Heart left ventricle (tissue), 16 donors: ENCODE measurements at regions not wholly inside any gene's neighbourhood (a gene's known extent, or its start where the extent isn't known, plus 50 kb on each side); places are given as distances from the start of the nearest gene placed in this dataset.

Experiments
- ATAC-seq, 4 donors: fragments of 200-7000 bp; cut with Tn5 transposase; one replicate each; pipeline ENCODE4 v1.9.1; 2020 to 2022; ENCODE audit warnings: moderate library complexity in 4 of 4, mild to moderate bottlenecking in 3 of 4, moderate number of reproducible peaks in 1 of 4
- DNase-seq, 5 donors: peaks; one replicate each; pipeline ENCODE4 v3.0.0-alpha.2; 2020
- H3K27ac ChIP-seq, 12 donors: fragments of 200-600 bp; sonication (generic) in 4 of 12; one replicate each; pipeline versions ENCODE4 v1.5.0 to v1.8.0; 2016 to 2022; ENCODE audit warnings: mild to moderate bottlenecking in 2 of 12
- H3K27me3 ChIP-seq, 9 donors: fragments of 200-600 bp; sonication (generic) in 2 of 9; one replicate each; pipeline versions ENCODE4 v1.5.1 to v1.8.0; 2016 to 2022; ENCODE audit warnings: mild to moderate bottlenecking in 3 of 9
- H3K36me3 ChIP-seq, 9 donors: fragments of 200-600 bp; sonication (generic) in 2 of 9; one replicate each; pipeline versions ENCODE4 v1.5.0 to v1.8.0; 2018 to 2022; ENCODE audit warnings: mild to moderate bottlenecking in 2 of 9
- H3K4me1 ChIP-seq, 12 donors: fragments of 200-600 bp; sonication (generic) in 4 of 12; one replicate each; pipeline versions ENCODE4 v1.5.0 to v1.8.0; 2016 to 2022; ENCODE audit warnings: mild to moderate bottlenecking in 3 of 12
- H3K4me3 ChIP-seq, 12 donors: fragments of 200-600 bp; sonication (generic) in 4 of 12; one replicate each; pipeline versions ENCODE4 v1.5.0 to v1.8.0; 2017 to 2022; ENCODE audit warnings: mild to moderate bottlenecking in 9 of 12, moderate library complexity in 4 of 12
- H3K9me3 ChIP-seq, 12 donors: fragments of 200-600 bp; sonication (generic) in 4 of 12; one replicate each; pipeline versions ENCODE4 v1.5.0 to v1.8.0; 2016 to 2022; ENCODE audit warnings: mild to moderate bottlenecking in 1 of 12
- CTCF ChIP-seq, 12 donors: fragments of 200-600 bp; sonication (generic) in 4 of 12; IDR thresholded peaks; one replicate each; pipeline versions ENCODE4 v1.5.0 to v1.8.0; 2018 to 2022; ENCODE audit warnings: antibody characterized with exemption in 12 of 12, mild to moderate bottlenecking in 5 of 12
- POLR2A ChIP-seq, 2 donors: fragments of 450-650 bp; IDR thresholded peaks; one replicate each; pipeline ENCODE4 v1.6.1; 2017; ENCODE audit warnings: antibody characterized with exemption in 2 of 2, mild to moderate bottlenecking in 2 of 2, moderate library complexity in 2 of 2
- WGBS, 4 donors: extraction: QIAGEN DNeasy Blood & Tissue Kit in 2 of 4; methylation state at CpG; one replicate each; pipeline versions ENCODE4 v1.1.5 to v1.1.7; 2013 to 2018; 5-methylcytosine and 5-hydroxymethylcytosine counted together
- intact Hi-C, 10 donors: fragments of 100-400 bp; cut with DNase I; formaldehyde crosslinking; loops; one replicate each; pipeline versions ENCODE4 v1.11.1 to v1.14.2; 2022
- donor health status: ischemic (EF 13 %, LVEDD 7.1; RV severe dilation, severe dysfunction).
- donor health status: healthy with polysubstance abuse.
- donor health status: DM: no; HTN: yes; CAD: no.
- donor health status: DM: no; HTN: no; CAD: no.
- donor health status: ischemic (EF 25% LVEDD 6.9; RV normal size, moderate dysfunction).
- donor health status: ischemic (EF 25% LVEDD 5.7; RV mildly dilated, moderate dysfunction).
- donor health status: healthy.
- donor health status: DM: yes; HTN: yes; CAD: no.
- donor health status: ischemic (EF 35%, LVEDD 5.7; RV mildly dilated, moderate dysfunction).
- donor health status: nonischemic (EF 11% LVEDD 7.7; RV severe dilation, severe dysfunction).
- donor health status: DM: yes; HTN: yes; CAD: no.
- donor health status: PGD.
- donor health status: ischemic (EF 29% LVEDD 5.4; RV normal size, mild dysfunction).
- donor health status: nonischemic (EF 23%, LVEDD 6.1; RV moderate dilation, normal function).

DNA sequence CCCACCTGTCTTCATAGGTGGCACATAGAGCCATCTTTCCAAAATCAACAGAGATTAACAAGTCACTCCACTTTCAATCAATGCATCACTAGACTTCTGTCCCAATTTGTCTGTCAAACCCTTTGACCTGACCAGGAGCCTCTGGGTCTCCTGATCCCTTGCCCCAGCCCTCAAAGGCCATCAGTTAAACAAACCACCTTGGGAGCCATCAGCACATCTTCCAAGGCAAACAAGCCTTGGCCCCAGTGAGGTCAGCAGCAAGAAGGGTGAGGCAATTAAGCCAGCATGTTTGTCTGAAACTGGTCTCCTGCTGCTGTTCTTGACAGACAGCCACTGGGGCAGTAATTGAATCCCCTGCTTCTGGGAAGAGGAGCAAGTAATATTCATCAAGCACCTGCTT is 742.8 kb upstream of the TBX3 start:
- Histone ChIP-seq H3K9me3 (no peaks in the 10 kb centered on the region), H3K4me1 (peaks cover 0 to 5% (median 0%) of the 10 kb centered on the region in 12 donors), H3K27me3 (no peaks in the 10 kb centered on the region), H3K27ac (no peak overlapping the region), H3K36me3 (no peaks in the 10 kb centered on the region), H3K4me3 (no peak overlapping the region)
- DNase-seq (no peak), ATAC-seq (no peak)
- TF ChIP-seq CTCF (IDR thresholded peaks at IDR 0.05) (no peak), POLR2A (IDR thresholded peaks at IDR 0.05) (no peak)
- intact Hi-C loops: no loop called here

DNA sequence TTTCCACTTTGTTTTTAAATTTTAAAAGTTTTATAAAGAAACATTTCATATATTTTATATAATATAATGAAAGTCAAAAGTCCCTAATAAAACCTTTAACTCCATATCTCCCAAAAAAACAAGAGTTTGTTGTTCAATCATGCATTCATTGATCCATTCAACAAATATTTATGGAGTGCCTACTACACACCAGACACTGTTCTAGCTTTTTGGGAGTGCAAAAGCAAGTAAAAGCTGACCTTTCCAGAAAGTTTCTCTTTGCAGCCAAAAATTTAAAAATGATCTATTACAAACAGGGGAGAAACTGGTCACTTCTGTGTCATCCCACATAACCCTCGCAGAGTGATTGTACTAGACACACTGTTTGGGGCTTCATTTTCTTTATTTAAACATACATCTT is 740.0 kb upstream of the TBX3 start:
- DNase-seq (no peak), ATAC-seq (no peak)
- no peak for TF ChIP-seq CTCF (IDR thresholded peaks at IDR 0.05)
- no peak for TF ChIP-seq POLR2A (IDR thresholded peaks at IDR 0.05)
- 90 to 95% (median 92%) methylated on average over 1 of the region's 1 CpG for WGBS, 4 donors
- Histone ChIP-seq H3K4me3 (no peak overlapping the region), H3K27me3 (no peaks in the 10 kb centered on the region), H3K9me3 (no peaks in the 10 kb centered on the region), H3K4me1 (peaks cover 0 to 7% (median 0%) of the 10 kb centered on the region in 12 donors), H3K36me3 (no peaks in the 10 kb centered on the region), H3K27ac (no peak overlapping the region)
- intact Hi-C loops: no loop called here

GRCh38 chr12:115423546-115423987 is 739.6 kb upstream of the TBX3 start:
- Histone ChIP-seq H3K4me3 (no peak overlapping the region), H3K27me3 (no peaks in the 10 kb centered on the region), H3K9me3 (no peaks in the 10 kb centered on the region), H3K27ac (no peak overlapping the region), H3K36me3 (no peaks in the 10 kb centered on the region), H3K4me1 (peaks cover 0 to 9% (median 0%) of the 10 kb centered on the region in 12 donors)
- 54 to 66% (median 62%) methylated on average over 5 of the region's 5 CpGs for WGBS, 4 donors
- ATAC-seq (no peak), DNase-seq (no peak)
- intact Hi-C loops: no loop called here
- no peak for TF ChIP-seq POLR2A (IDR thresholded peaks at IDR 0.05)
- TF ChIP-seq CTCF (IDR thresholded peaks at IDR 0.05): no peak

DNA sequence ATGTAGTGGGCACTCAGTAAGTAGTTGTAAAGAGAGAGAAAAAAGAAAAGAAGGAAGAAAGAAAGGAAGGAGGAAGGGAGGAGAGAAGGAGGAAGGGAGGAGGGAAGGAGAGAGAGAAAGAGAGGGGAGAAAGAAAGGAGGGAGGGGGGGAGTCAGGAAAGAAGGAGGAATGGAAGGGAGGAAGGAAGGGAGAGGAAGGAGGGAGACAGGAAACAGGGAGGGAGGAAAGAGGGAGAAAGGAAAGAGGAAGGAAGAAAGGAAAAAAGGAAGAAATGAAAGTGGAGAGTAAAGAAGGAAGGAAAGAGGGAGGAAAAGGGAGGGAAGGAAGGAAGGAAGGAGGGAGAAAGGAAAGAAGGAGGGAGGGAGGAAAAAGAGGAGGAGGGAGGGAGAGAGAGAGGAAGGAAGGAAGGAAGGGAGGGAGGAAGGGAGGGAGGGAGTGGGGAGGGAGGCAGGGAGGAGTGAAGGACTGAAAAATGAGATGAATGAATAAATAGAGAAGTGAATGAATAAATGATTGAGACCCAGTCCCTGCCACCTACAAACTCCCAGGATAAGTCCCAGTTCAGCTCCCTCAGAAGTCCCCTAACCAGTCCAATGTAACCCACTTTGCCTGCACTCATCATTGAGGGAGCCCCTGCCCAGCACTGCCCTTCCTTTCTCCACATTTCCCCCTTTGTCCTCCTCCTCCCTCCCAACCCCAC is 739.0 kb upstream of the TBX3 start:
- no peak overlapping the region for H3K4me3 ChIP-seq
- H3K27me3 ChIP-seq: no peaks in the 10 kb centered on the region
- DNase-seq (no peak), ATAC-seq (no peak)
- no peak overlapping the region for H3K27ac ChIP-seq
- H3K36me3 ChIP-seq: no peaks in the 10 kb centered on the region
- H3K9me3 ChIP-seq: no peaks in the 10 kb centered on the region
- intact Hi-C loops: no loop called here
- peaks cover 0 to 9% (median 0%) of the 10 kb centered on the region in 12 donors for H3K4me1 ChIP-seq
- TF ChIP-seq POLR2A (IDR thresholded peaks at IDR 0.05) (no peak), CTCF (IDR thresholded peaks at IDR 0.05) (no peak)
